GM21367 (cell line): ENCODE measurements at regions not wholly inside any gene's neighbourhood (a gene's known extent, or its start where the extent isn't known, plus 50 kb on each side); places are given as distances from the start of the nearest gene placed in this dataset.
"Not testable (repeated sequence)": the region's sequence is repeated elsewhere in the genome, so short reads cannot be mapped to it uniquely, and the experiment has no call there.

Experiments used
- ATAC-seq: cut with Tn5 transposase; IDR thresholded peaks from one replicate; pipeline ENCODE4 v1.9.1; 2021; ENCODE audit not compliant: unreplicated experiment

DNA sequence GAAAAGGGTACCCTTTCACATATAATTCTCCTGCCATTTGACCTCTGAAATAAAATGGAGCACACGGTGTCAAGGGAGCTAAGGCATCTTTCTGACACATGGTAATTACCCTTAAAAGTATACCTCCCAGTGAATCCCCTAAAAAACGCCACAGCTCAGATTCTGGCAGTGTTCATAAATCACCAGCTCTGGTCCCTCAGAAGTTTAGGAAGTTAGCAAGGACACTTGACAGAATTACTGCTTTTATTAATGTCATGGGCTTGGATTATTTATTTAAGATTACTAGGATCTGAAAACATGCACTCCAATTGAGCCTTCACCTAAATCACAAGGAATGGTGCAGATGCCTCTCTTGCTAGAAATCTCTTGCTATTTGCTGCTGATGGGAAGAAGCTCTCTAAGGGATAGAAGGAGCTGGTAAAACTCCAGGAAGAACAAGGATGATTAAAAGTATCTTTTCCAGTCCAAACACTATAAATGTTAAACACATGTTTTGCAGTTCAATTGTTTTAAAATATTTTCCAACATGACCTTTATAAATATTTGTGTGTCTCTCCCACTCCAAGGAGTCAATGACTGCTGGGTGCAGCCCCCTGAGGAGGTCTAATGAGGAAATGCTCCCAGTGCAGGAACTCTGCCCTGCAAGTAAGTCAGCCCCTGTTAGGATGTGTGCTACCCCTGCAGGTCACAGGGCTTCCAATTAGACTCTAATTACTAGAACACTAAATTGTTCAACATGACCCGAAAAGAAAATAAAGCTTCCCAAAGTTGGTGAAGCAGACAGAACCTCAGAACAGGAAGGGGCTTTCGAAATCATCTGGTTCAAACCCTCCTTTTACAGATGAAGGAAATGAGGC, 230.3 kb downstream of the TFAP2A start:
- ATAC-seq, result no peak

- ATAC-seq, result no peak
These were observed 234.5 kb downstream of the TFAP2A start for GRCh38 chr6:10180138-10181074.

- no peak for ATAC-seq
These were observed 237.2 kb downstream of the TFAP2A start for GRCh38 chr6:10177704-10178103.

DNA sequence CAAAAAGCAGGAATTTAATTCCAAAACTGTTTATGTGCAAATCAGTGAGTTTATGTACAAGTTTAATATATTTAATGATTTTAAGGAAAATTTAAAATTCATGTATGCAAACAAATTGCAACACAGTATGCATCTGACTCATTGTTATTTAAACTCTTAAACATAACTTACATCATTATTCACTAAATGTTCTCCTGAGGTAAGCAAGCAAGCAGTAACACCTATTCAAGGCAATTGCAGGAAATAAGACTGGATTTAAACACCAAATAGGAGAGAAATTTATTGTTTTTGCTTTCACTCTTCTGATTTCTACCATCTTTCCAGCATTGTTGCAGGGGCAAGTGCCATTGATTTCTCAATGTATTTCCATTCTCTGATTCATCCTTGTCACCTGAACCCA, 239.5 kb downstream of the TFAP2A start:
- ATAC-seq, result no peak

DNA sequence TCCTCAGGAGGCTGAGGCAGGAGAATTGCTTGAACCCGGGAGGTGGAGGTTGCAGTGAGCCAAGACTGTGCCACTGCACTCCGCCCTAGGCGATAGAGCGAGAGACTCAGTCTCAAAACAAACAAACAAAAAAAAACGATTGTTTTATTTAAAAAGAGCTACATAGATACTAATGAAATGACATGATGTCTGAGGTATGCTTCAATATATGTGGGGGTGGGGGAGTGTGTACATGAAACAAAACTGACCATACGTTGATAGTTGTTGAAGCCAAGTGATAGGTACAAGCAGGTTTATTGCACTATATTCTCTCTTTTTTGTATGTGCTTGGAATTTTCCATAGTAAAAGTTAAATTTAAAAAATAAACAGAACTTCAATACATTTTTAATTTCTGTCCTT, 240.1 kb downstream of the TFAP2A start:
- no peak for ATAC-seq

GRCh38 chr6:10174056-10174455, 240.8 kb downstream of the TFAP2A start:
- no peak for ATAC-seq

GRCh38 chr6:10171706-10172105, 243.2 kb downstream of the TFAP2A start:
- ATAC-seq, result not testable (repeated sequence)

DNA sequence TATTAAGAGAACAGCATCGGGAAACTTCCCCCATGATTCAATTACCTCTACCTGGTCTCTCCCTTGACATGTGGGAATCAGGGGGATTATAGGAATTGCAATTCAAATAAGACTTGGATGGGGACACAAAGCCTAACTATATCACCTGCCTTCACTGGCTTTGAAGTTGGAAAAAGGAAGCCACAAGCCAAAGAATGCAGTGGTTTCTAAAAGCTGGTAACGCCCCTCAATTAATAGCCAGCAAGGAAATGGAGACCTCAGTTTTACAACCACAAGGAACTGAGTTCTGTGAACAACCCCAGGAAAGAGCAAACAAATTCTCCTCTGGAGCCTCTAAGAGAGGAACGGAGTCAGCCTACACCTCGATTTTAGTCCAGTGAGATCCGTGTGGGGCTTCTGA, 244.1 kb downstream of the TFAP2A start:
- ATAC-seq, result no peak

DNA sequence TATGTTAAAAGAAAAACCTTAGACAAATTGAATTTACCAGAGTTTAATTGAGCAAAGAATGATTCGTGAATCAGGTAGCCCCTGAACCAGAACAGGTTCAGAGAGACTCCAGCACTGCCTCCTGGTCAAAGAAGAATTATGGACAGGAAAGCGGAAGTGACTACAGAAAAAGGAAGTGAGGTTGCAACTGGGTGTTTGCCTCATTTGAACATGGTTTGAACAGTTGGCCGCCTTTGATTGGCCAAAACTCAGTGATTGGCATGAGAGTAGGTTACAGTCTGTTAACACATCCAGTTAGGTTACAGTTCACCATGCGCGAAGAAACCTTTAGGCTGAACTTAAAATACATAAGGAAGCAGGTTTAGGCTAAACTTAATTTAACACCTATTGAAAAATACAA, 248.8 kb downstream of the TFAP2A start:
- no peak for ATAC-seq

- ATAC-seq, result no peak
These were observed 251.5 kb downstream of the TFAP2A start for GRCh38 chr6:10163203-10163962.

GRCh38 chr6:10156875-10157274, 258.0 kb downstream of the TFAP2A start:
- no peak for ATAC-seq

- ATAC-seq, result no peak
These were observed 260.6 kb downstream of the TFAP2A start for GRCh38 chr6:10154251-10154650.

DNA sequence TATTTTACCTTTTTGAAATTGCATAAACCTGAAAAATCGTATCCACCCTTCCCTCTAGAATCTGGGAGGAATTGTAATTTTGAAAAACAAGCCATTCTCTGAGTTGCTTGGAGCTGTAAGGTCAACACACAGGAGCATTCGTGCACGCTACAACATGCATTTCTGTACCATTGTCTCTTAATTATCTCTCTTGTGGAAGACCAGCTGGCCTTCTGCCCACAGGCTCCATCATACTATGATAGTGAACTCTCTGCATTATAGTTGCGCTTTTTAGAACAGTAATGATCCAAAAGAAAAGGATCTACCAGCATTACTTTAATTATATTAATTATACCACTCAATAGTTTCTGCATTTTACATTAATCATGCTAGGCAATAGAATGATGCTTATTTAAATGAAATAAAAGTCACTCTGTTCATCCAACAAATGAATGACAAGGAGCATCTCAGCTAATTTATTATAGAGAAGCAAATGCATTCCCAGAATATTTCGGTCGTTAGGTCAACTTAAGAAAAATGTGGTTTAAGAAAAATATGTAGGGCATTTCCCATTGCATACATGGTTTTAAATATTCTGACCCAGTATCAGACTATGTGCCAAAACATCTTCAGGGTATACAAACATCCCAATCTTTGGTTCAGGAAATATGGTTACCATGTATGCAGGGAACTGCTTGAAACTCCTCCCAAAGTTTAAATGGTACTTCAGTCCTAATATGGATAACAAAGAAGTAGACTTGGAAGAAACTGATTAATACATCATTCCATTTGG, 263.5 kb downstream of the TFAP2A start:
- no peak for ATAC-seq

GRCh38 chr6:10149603-10150002, 265.3 kb downstream of the TFAP2A start:
- ATAC-seq, result no peak

- ATAC-seq, result peak; percentile 99
These were observed 268.0 kb downstream of the TFAP2A start for GRCh38 chr6:10146715-10147451.

DNA sequence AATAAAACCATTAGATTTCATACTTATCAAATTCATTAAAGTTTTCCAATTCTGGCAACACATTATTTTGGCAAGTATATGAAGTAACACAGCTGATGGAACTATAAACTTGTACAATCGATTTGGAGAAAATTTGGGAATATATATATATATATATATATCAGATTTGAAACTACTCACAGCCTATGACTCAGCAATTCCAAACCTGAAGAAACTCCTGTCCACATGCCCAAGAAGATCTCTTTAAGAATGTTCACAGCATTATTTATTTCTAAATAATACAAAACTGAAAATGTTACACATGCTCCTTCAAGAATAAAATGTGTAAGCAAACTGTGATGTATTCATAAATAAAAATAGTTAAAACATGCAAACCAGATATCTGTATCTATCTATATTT, 270.1 kb downstream of the TFAP2A start:
- no peak for ATAC-seq

- no peak for ATAC-seq
These were observed 273.0 kb downstream of the TFAP2A start for GRCh38 chr6:10141746-10142443.

GRCh38 chr6:10140824-10141223, 274.1 kb downstream of the TFAP2A start:
- ATAC-seq, result no peak

DNA sequence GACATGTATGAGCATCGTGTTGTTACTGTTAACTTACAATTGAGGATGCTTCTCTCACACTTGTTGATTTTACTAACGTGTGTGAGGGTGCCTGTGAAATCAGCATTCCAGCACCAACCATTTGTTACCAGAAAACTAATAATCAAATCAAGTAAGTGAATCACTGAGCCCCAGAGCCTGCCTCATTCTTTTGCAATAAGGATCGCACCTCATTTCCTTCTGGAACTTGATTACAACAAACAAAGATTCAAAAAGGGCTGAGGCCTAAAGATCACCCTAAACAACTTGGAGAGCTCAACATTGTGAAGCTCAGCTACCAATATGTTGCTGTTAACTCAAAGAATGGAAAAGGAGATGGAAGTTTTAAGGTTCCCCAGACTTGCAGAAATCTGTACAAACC, 274.7 kb downstream of the TFAP2A start:
- no peak for ATAC-seq
